AG04449 (cell line): ENCODE measurements at regions not wholly inside any gene's neighbourhood (a gene's known extent, or its start where the extent isn't known, plus 50 kb on each side); places are given as distances from the start of the nearest gene placed in this dataset.

ENCODE experiments used
- CTCF ChIA-PET: fragments of 350-600 bp; formaldehyde crosslinking; extraction: SDS; loops from one replicate; lab custom pipeline; 2021; ENCODE audit warnings: antibody characterized with exemption; lab: Yijun Ruan, JAX
- POLR2A ChIA-PET: fragments of 400-600, 350-600 bp; formaldehyde crosslinking; extraction: SDS; loops from one replicate; lab custom pipeline; 2020; ENCODE audit warnings: antibody characterized with exemption, inconsistent platforms; lab: Yijun Ruan, JAX
- DNase-seq: peaks from one replicate; pipeline ENCODE4 v3.0.0-alpha.2; 2010; ENCODE audit warnings: low read depth, low spot score
- H3K4me3 ChIP-seq: 2 replicates; pipeline ENCODE4 v1.5.1; 2011; ENCODE audit warnings: low read depth, mild to moderate bottlenecking, control low read depth, low read length
- TF ChIP-seq, protein P1 (sequence below): IDR thresholded peaks from one replicate; pipeline ENCODE4 v1.5.1; 2011; ENCODE audit warnings: mild to moderate bottlenecking, moderate library complexity, low read length, control low read depth, inconsistent platforms; ENCODE audit not compliant: insufficient read depth; ENCODE audit errors: missing control alignments

GRCh38 chr7:27299861-27300260, 57.3 kb downstream of the EVX1 start:
- no peak for DNase-seq
- ChIA-PET CTCF (no interaction called here), POLR2A (no interaction called here)
- no peak overlapping the region for H3K4me3 ChIP-seq
- TF ChIP-seq, protein P1, sequence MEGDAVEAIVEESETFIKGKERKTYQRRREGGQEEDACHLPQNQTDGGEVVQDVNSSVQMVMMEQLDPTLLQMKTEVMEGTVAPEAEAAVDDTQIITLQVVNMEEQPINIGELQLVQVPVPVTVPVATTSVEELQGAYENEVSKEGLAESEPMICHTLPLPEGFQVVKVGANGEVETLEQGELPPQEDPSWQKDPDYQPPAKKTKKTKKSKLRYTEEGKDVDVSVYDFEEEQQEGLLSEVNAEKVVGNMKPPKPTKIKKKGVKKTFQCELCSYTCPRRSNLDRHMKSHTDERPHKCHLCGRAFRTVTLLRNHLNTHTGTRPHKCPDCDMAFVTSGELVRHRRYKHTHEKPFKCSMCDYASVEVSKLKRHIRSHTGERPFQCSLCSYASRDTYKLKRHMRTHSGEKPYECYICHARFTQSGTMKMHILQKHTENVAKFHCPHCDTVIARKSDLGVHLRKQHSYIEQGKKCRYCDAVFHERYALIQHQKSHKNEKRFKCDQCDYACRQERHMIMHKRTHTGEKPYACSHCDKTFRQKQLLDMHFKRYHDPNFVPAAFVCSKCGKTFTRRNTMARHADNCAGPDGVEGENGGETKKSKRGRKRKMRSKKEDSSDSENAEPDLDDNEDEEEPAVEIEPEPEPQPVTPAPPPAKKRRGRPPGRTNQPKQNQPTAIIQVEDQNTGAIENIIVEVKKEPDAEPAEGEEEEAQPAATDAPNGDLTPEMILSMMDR: no peak

DNA sequence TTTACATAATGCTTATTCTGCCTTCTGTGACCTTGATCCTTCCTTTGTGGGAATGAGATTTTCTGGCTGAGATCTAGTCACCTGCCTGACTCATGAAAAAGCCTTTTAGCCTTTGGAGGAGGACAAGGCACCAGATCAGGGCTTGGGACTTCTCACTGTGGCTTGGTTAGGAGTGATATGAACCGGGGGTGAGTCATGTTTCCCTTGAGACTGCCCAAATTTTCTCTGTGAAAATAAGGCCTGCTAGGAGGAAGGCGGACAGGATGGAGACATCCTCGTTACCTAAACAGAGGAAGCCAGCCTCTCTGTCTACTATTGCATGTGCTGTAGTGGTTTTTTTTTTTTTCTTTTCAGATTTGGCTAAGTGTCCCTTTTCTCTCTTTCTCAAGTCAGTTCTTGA, 57.8 kb downstream of the EVX1 start:
- POLR2A ChIA-PET: no interaction called here
- CTCF ChIA-PET: no interaction called here
- TF ChIP-seq, protein P1: no peak
- H3K4me3 ChIP-seq: no peak overlapping the region
- DNase-seq: no peak

GRCh38 chr7:27302590-27302989, 60.0 kb downstream of the EVX1 start:
- CTCF ChIA-PET: no interaction called here
- POLR2A ChIA-PET: no interaction called here
- TF ChIP-seq, protein P1: no peak

DNA sequence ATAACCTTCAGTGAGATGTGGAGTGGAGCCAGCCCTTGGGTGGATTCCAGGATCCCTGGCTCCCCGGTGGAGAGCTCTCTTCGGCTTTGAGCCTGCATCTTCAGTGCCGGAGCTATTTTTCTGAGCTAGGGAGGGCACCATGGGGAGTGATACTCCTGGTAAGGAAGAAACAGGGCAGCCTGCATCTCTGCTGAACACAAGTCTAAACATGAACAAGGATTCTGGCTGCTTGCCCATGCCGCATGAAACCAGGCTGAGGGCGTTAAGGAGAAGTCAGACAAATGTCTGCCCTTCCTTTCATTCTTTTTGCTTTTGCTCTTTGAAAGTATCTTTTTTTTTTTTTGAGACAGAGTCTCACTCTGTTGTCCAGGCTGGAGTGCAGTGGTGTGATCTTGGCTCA, 60.4 kb downstream of the EVX1 start:
- POLR2A ChIA-PET: no interaction called here
- TF ChIP-seq, protein P1: no peak

More at GRCh38 chr7:27302590-27302989, 60.0 kb downstream of the EVX1 start:
- DNase-seq: no peak
- no peak overlapping the region for H3K4me3 ChIP-seq

DNA sequence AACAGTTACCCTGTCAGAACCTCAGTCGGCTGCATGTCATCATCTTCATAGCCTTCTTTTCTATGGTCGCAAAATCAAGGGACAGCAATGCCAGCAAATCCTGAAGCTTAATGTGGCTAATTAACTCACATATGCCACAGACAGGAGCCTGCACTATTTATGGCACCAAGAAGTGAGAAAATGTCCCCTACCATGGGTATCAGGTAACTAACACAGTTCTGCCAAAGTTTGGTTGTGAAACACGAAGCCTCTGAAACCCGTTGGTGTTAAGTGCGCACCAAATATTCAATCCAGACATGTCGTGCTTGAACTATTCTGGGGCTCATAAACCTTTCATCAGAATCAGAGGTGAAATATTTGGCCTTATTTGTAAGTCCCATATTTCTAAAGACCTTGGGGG, 63.3 kb downstream of the EVX1 start:
- H3K4me3 ChIP-seq: no peak overlapping the region
- POLR2A ChIA-PET: no interaction called here
- CTCF ChIA-PET: no interaction called here
- DNase-seq: no peak
- TF ChIP-seq, protein P1: no peak

More for the DNA sequence above, 60.4 kb downstream of the EVX1 start:
- no peak for DNase-seq
- H3K4me3 ChIP-seq: no peak overlapping the region
- CTCF ChIA-PET: no interaction called here

DNA sequence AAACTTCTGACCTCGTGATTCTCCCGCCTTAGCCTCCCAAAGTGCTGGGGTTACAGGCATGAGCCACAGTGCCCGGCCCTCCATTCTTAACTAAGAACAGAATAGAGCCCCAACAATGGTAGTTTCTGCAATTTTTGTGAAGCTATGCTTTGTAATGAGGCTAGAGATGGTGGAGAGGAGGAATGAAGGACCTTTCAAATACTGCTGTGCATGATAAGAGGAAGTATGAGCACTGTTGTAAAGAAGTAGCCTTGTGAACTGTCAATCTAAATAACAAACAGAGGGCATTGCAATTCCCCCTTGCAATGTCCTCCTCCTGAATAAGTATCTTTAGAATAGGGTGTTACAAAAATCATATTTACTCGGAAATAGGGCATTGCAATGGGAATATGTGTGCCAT, 70.2 kb downstream of the EVX1 start:
- TF ChIP-seq, protein P1: no peak
- H3K4me3 ChIP-seq: no peak overlapping the region
- POLR2A ChIA-PET: no interaction called here
- DNase-seq: no peak
- CTCF ChIA-PET: no interaction called here
